PFSK-1 (cell line): ENCODE measurements at regions not wholly inside any gene's neighbourhood (a gene's known extent, or its start where the extent isn't known, plus 50 kb on each side); places are given as distances from the start of the nearest gene placed in this dataset.

Experiments
- FOXP2 ChIP-seq: optimal IDR thresholded peaks from 2 replicates; pipeline ENCODE3; 2011; ENCODE audit warnings: borderline replicate concordance, control low read depth, inconsistent platforms; ENCODE audit not compliant: insufficient read depth; ENCODE audit errors: extremely low read length, extremely low read depth
- POLR2AphosphoS5 ChIP-seq: IDR thresholded peaks from 2 replicates; pipeline ENCODE4 v1.6.1; 2012; ENCODE audit warnings: low read depth, mild to moderate bottlenecking, control low read depth, low read length, moderate library complexity
- SIN3A ChIP-seq: IDR thresholded peaks from 2 replicates; pipeline ENCODE4 v1.6.1; 2012; ENCODE audit warnings: mild to moderate bottlenecking, low read length, moderate library complexity, borderline replicate concordance; ENCODE audit not compliant: insufficient read depth
- TAF1 ChIP-seq: IDR thresholded peaks from 2 replicates; pipeline ENCODE4 v1.6.1; 2012; ENCODE audit warnings: low read length, control low read depth, borderline replicate concordance; ENCODE audit not compliant: insufficient read depth
- TF ChIP-seq, protein P1 (sequence below), 2 experiments: IDR thresholded peaks; 2 replicates each; pipeline versions ENCODE4 v1.6.1 to v1.8.0; 2011 to 2012; ENCODE audit warnings: low read depth in 2 of 2, low read length in 2 of 2, control low read depth in 1 of 2, inconsistent platforms in 1 of 2, mild to moderate bottlenecking in 1 of 2, moderate library complexity in 1 of 2; ENCODE audit not compliant: insufficient read depth in 1 of 2

DNA sequence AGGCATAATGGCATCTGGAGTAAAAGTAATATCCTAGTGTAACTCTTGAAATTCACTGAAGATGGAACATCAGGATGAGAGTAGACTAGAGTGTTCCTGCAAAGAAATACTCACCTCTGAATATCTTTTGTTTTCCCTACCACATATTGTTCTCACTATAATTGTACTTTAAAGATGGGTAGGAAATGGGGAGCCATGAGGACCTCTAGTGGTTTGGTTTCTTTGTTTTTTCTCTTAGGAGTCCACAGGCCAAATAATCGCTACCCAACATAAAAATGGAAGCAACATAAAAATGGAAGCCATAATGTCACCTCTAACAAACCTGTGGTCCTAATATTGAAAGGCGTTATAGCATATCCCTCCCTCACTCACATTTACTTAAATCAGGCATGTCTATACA, 2375.8 kb downstream of the MAT2B start:
- TF ChIP-seq, protein P1, sequence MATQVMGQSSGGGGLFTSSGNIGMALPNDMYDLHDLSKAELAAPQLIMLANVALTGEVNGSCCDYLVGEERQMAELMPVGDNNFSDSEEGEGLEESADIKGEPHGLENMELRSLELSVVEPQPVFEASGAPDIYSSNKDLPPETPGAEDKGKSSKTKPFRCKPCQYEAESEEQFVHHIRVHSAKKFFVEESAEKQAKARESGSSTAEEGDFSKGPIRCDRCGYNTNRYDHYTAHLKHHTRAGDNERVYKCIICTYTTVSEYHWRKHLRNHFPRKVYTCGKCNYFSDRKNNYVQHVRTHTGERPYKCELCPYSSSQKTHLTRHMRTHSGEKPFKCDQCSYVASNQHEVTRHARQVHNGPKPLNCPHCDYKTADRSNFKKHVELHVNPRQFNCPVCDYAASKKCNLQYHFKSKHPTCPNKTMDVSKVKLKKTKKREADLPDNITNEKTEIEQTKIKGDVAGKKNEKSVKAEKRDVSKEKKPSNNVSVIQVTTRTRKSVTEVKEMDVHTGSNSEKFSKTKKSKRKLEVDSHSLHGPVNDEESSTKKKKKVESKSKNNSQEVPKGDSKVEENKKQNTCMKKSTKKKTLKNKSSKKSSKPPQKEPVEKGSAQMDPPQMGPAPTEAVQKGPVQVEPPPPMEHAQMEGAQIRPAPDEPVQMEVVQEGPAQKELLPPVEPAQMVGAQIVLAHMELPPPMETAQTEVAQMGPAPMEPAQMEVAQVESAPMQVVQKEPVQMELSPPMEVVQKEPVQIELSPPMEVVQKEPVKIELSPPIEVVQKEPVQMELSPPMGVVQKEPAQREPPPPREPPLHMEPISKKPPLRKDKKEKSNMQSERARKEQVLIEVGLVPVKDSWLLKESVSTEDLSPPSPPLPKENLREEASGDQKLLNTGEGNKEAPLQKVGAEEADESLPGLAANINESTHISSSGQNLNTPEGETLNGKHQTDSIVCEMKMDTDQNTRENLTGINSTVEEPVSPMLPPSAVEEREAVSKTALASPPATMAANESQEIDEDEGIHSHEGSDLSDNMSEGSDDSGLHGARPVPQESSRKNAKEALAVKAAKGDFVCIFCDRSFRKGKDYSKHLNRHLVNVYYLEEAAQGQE (IDR thresholded peaks at IDR 0.05; ENCODE audit: insufficient read depth in 1 of 2, low read depth in 2 of 2, low read length in 2 of 2) = no peak
- TF ChIP-seq SIN3A = no peak
- TF ChIP-seq TAF1 = no peak
- no peak for TF ChIP-seq POLR2AphosphoS5
- no peak for TF ChIP-seq FOXP2
